OCI-LY1 (cell line): ENCODE measurements at regions not wholly inside any gene's neighbourhood (a gene's known extent, or its start where the extent isn't known, plus 50 kb on each side); places are given as distances from the start of the nearest gene placed in this dataset.
"Not testable (repeated sequence)": the region's sequence is repeated elsewhere in the genome, so short reads cannot be mapped to it uniquely, and the experiment has no call there.

Experiments used
- CTCF ChIP-seq: fragments of 200-600 bp; sonication (generic), shearing (Covaris generic); IDR thresholded peaks from 2 replicates; pipeline ENCODE4 v1.5.1; 2017; ENCODE audit warnings: mild to moderate bottlenecking, antibody characterized with exemption, low read length, moderate library complexity, mixed read lengths
- EZH2 ChIP-seq: fragments of 200-600 bp; sonication (generic), shearing (Covaris generic); IDR thresholded peaks from 2 replicates; pipeline ENCODE4 v1.8.0; 2017; ENCODE audit warnings: borderline replicate concordance, mixed run types, mild to moderate bottlenecking, antibody characterized with exemption, low read length, moderate library complexity, mixed read lengths

GRCh38 chr2:18939740-18940139 is 350.4 kb upstream of the NT5C1B start:
- not testable (repeated sequence) for TF ChIP-seq CTCF, EZH2
